ENCODE measurements at regions not wholly inside any gene's neighbourhood (a gene's known extent, or its start where the extent isn't known, plus 50 kb on each side); places are given as distances from the start of the nearest gene placed in this dataset.
"Not testable (repeated sequence)": the region's sequence is repeated elsewhere in the genome, so short reads cannot be mapped to it uniquely, and the experiment has no call there.

DNA sequence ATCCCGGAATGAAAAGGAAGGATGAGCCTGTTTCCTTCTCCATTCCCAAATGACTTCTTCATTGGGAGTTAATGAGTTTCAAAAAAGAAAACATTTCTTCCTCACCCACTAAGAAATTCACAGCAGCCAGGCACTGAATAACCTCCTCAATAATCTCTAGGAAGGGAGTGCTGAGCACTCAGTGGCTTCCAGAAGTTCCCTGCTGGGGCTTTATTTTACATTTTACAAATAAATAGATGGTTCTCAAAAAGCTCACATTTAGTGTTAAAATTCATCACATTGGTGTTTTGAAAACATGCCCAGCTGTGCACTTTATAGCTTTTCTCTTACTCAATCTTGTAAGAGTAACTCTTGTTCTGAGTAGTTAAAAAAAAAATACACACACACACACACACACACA lies 148.9 kb upstream of the PFKP start:
- DNase-seq = no peak

DNA sequence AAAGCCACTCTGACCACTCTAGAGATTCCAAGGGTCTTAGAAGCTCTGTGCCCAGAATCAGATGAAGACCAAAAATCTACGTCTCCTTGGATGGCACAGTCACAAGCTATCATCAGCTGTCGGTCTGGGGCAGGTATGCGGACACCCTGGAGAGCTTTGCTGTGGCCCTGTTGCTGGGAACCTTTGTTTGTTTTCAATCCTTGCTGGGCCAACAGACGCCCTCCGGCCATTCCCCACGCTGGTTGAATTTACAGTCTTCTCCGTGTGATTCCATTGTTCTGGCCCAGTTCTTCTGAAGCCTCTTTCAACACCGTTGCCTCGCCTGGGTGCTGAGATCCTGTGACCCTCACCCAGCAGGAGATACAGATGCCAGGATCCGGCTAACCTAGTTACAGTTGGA lies 149.4 kb upstream of the PFKP start:
- no peak for DNase-seq

GRCh38 chr10:2915412-2915811 lies 151.9 kb upstream of the PFKP start:
- no peak for DNase-seq

GRCh38 chr10:2914741-2915140 lies 152.6 kb upstream of the PFKP start:
- DNase-seq = no peak

DNA sequence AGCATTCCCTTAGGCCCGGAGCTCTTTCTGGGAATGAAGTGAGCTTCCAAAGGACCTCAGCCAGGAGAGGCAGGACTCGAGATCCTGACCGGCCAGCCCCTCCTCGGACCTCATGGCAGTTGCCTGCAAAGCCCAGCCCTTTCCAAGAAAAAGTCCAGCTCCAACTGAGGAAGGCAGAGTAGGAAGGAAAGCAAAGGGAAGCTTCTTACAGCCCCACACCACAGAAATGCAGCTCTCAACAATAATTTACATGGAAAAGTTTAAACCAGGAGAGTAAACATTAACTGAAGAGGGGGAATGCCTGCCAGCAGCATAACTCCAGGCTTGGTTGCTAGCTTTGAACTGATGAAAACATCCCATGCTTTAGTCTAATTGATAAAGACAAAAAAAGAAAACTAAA lies 153.9 kb upstream of the PFKP start:
- DNase-seq = no peak

DNA sequence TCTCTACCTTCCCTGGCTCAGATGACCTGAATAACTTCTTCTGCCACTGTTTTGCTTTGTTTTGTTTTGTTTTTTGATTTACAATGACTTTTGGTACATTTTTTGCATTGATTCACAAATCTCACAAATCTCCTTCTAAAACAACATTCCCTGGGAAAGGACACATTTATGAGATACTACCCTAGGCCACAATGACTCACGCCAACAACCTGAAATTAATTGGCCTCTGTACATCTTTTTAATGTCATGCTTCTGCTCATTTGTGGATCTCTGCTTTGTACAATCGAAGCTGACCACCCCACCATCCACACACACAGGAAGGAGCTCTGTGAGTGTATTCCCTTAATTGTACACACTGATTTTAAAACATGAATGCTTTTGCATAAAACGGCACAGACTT lies 156.7 kb upstream of the PFKP start:
- no peak for DNase-seq

GRCh38 chr10:2909921-2910320 lies 157.4 kb upstream of the PFKP start:
- DNase-seq = no peak

- no peak for DNase-seq
These were observed 158.3 kb upstream of the PFKP start for GRCh38 chr10:2908851-2909630.

- no peak for DNase-seq
These were observed 160.4 kb upstream of the PFKP start for GRCh38 chr10:2906974-2907373.

- DNase-seq = no peak
These were observed 161.5 kb upstream of the PFKP start for GRCh38 chr10:2905851-2906250.

- DNase-seq = no peak
These were observed 166.8 kb upstream of the PFKP start for GRCh38 chr10:2900530-2900929.

- DNase-seq = no peak
These were observed 167.9 kb upstream of the PFKP start for GRCh38 chr10:2899246-2899951.

DNA sequence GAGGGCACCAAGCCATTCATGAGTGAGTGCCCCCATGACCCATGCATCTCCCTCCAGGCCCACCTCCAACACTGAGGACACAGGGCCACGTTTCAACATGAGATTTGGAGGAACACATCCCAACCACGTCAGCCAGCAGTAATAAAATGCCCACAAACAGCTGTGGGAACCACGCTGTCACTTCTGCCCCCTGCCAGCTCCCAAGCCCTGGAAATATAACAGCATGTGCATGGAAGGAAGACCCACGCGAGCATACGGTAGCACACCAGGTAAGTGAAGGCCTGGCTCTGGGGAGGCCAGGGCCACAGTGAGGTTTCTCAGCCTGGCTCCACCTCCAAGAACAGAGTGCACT lies 168.9 kb upstream of the PFKP start:
- DNase-seq = no peak

DNA sequence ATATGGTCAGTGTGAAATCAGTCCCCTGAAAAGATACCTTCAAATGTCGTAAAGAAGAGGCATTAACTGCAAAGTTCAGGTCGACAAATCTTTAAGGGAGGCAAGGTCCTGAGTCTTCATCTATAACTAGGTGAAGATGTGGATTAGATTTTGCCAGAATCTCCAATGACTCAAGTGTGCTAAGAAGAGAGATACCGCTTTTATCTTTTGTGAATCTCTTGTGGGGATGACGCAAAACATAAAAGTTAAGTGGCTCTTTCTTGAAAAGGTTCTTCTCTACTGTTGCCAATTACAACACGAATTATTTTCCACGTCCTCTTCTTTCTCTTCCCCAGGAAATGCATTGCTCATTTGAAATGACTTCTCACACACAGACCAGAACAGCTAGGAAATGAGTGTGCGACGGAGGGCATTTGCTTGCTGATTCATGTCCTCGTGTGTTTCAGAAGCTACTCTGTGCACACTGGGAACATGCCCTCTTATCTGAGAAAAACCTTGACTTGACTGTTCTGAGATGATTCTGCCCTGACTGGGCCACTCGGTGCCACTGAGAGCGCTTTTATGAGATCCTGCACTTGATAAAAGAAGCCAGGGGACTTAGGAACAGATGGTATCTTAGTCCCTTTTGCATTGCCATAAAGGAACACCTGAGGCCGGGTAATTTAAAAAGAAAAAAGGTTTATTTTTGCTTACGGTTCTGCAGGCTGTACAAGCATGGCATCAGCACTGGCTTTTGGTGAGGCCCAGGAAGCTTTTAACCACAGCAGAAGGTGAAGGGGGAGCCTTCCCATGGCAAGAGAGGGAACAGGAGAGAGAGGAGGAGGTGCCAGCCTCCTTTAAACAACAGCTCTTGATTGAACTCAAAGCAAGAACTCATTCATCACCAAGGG lies 169.5 kb upstream of the PFKP start:
- no peak for DNase-seq

DNA sequence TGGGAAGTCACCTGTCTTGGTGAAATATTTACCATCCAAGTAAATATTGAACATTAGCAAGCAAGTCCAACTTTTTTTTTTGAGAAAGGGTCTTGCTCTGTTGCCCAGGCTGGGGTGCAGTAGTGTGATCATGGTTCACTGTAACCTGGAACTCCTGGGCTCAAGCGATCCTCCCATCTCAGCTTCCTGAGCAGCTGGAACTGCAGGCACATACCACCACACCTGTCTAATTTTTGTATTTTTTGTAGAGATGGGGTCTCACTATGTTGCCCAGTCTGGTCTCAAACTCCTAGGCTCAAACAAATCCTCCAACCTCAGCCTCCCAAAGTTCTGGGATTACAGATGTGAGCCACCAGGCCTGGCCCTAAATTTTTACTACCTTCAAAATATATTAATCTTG lies 171.0 kb upstream of the PFKP start:
- not testable (repeated sequence) for DNase-seq

- DNase-seq = no peak
These were observed 171.7 kb upstream of the PFKP start for GRCh38 chr10:2895594-2896196.

- no peak for DNase-seq
These were observed 173.4 kb upstream of the PFKP start for GRCh38 chr10:2893991-2894390.

DNA sequence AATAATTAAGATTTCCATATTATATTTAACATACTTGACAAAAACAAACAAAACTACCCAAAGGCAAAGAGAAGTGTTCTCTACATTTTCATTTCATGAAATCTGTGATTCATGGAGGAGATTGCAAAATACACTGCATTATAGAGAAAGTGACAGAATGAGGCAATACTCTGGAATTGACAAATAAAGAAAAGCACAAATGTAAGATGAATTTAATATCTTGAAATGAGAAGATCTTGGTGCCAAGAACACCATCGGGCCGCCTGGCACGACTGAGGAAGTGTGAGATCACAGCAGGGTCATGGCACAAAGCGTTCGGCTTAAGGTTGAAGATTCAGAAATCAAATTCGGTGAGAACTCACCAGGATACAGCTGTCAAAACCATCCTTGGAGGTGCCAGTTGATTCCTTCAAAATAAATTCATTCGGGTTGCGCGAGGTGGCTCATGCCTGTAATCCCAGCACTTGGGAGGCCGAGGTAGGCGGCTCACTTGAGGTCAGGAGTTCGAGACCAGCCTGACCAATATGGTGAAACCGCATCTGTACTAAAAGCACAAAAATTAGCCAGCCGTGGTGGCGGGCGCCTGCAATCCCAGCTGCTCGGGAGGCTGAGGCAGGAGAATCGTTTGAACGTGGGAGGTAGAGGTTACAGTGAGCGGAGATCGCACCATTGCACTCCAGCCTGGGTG lies 174.0 kb upstream of the PFKP start:
- no peak for DNase-seq

GRCh38 chr10:2891770-2892124 lies 175.6 kb upstream of the PFKP start:
- no peak for DNase-seq

DNA sequence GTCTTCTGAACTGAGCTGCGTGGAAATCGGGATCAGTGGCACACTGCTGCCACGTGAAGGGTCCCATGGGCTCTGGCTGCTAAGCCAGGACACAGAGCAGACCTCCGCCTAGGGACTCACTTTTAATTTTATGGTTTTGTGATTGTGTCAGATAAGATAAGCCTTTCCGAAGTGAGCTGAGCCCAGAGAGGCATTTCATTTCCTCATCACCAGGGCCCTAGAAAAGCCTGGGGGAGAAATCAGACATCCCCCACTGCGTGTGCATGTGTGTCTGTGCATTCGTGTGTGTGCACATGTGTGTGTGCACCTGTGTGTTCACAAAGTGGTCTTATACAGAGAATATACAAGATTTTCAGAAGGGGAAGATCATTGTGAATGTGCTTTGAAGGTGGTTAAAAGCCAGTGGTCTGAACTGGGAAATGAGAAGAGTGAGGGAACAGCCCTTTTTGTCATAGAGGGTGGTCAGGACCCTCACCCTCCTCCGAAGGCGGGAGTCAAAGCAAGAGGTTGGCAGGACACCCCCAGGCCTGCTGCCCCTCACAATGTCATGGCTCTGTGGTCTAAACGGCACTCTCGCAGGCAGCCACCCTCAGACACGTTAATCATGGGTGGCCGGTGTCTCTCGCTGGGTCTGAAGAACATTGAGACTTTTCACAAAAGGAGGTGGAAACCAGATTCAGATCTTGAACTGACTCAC lies 176.1 kb upstream of the PFKP start:
- DNase-seq = no peak

GRCh38 chr10:2890093-2890492 lies 177.3 kb upstream of the PFKP start:
- DNase-seq = no peak

- no peak for DNase-seq
These were observed 178.8 kb upstream of the PFKP start for GRCh38 chr10:2888403-2889004.
